MM.1S (cell line): ENCODE measurements at regions not wholly inside any gene's neighbourhood (a gene's known extent, or its start where the extent isn't known, plus 50 kb on each side); places are given as distances from the start of the nearest gene placed in this dataset.

Experiments
- CTCF ChIP-seq: fragments of 300-600 bp; sonication (generic); IDR thresholded peaks from 2 replicates; pipeline ENCODE4 v1.5.1; 2016; ENCODE audit warnings: antibody characterized with exemption, low read length, mixed read lengths
- EZH2 ChIP-seq: fragments of 300-600 bp; sonication (generic); optimal IDR thresholded peaks from 2 replicates; pipeline ENCODE3; 2017; ENCODE audit warnings: low read depth, mild to moderate bottlenecking, antibody characterized with exemption, low read length, mixed read lengths

GRCh38 chr4:20026456-20026855 lies 225.2 kb upstream of the SLIT2 start:
- TF ChIP-seq CTCF, result no peak
- TF ChIP-seq EZH2, result no peak
